Fibroblast of peridontal ligament (primary cell): ENCODE measurements at regions not wholly inside any gene's neighbourhood (a gene's known extent, or its start where the extent isn't known, plus 50 kb on each side); places are given as distances from the start of the nearest gene placed in this dataset.
"Not testable (repeated sequence)": the region's sequence is repeated elsewhere in the genome, so short reads cannot be mapped to it uniquely, and the experiment has no call there.

Experiments
- DNase-seq: peaks from one replicate; pipeline ENCODE4 v3.0.0-alpha.2; 2010; ENCODE audit errors: extremely low read depth

DNA sequence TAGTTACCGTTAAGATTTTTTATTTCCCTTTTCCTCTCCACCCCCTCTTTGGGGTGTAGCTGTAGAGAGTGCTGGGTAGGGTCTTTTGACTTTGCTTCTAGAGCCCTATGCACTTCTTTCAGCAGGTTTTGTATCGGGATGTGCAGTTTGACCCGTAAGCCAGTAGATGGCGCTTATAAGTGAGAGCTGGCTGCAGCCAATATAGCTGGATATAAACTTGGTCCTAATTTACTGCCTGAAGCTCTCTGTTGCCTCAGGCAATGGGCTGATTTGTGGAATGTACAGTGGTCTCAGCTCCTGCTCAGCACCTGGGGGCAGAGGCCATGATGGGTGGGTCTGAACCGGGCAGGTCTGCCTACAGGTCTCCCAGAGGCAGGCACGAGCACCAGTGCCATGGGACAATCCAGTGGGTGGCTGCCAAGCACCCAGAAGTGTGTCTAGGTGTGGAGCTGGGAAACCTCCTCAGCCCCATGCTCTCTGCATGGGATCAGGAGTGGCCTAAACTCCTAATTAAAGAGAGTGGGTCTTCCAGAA, 146.5 kb downstream of the SPANXN1 start:
- DNase-seq = no peak

DNA sequence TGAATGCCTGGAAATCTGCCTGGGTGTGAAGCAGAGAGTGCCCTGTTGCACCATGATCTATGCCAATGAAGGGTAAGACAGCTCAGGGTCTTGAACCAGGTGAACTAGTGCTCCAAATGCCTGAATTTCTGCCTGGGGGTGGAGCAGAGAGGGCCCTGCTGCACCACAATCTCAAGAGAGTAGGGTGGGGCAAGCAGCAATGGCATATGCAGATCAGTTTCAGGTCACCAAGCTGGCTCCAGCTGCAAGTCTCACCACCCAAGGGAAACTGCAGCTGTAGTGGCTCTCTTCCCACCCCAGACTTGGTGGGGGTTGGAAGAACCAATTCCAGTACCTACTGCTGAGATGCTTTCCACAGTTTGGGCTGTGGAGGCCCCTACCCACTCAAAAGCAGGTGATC, 147.0 kb downstream of the SPANXN1 start:
- DNase-seq = no peak

GRCh38 chrX:145396612-145397011, 149.3 kb downstream of the SPANXN1 start:
- no peak for DNase-seq

DNA sequence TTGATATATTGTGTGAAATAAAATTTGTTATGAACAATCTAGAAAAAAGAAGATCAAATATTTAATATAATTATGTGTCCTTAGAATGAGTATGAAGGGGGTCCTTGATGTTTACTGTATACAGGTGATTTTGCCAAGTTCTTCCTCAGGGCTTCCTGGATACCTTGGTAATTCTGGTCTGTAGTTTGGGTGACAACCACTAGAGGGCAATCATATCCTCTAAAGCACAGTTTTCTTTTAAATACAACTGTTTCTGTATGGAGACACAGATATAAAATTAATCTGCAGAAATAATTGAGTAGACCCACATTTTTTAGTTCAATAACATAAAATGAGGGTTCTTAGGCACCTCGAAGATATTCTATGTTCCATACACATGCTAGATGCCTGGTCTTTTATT, 157.7 kb downstream of the SPANXN1 start:
- DNase-seq = peak; percentile 0

- no peak for DNase-seq
Observed at GRCh38 chrX:145410622-145411021, 163.3 kb downstream of the SPANXN1 start.

- not testable (repeated sequence) for DNase-seq
Observed at GRCh38 chrX:145436211-145436610, 188.9 kb downstream of the SPANXN1 start.

- no peak for DNase-seq
Observed at GRCh38 chrX:145464650-145465049, 217.3 kb downstream of the SPANXN1 start.

DNA sequence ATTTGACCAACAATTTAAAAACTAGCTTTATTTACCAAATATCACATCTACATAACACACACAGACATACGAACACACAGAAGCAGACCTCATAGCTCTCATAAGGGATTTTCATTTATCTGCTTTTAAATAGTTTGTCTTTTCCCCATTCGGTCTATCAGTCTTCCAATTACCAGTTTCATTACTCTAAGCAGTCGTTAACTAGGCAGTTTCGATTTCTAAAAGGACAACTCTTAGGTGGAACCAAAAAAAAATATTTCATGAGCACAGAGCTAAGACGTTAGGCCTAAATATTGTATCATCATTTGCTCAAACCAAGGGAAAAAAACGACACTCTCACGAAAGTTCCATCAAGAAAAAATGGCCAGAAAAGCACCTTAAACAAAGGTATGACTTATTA, 228.4 kb downstream of the SPANXN1 start:
- DNase-seq = no peak

GRCh38 chrX:145484740-145485139, 237.4 kb downstream of the SPANXN1 start:
- DNase-seq = no peak

GRCh38 chrX:145502670-145503069, 255.4 kb downstream of the SPANXN1 start:
- DNase-seq = no peak

GRCh38 chrX:145506214-145506613, 258.9 kb downstream of the SPANXN1 start:
- no peak for DNase-seq

DNA sequence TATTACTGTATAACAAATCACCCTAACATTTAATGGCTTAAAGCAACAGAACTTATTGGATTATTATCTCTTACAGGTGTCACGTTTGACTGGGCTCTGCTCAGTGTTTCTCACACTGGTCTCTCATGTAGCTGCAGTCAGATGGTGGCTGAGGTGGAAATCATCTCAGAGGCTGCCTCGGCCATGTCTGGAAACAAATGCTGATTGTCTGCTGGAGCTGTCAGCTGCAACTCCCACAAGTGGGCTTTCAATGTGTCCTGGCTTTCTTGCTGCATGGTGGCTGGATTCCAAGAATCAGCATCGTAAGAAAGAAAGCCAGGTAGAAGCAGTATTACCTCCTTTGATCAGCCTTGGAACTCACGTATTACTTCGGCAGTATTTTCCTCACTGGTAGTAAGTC, 277.6 kb downstream of the SPANXN1 start:
- DNase-seq = no peak

DNA sequence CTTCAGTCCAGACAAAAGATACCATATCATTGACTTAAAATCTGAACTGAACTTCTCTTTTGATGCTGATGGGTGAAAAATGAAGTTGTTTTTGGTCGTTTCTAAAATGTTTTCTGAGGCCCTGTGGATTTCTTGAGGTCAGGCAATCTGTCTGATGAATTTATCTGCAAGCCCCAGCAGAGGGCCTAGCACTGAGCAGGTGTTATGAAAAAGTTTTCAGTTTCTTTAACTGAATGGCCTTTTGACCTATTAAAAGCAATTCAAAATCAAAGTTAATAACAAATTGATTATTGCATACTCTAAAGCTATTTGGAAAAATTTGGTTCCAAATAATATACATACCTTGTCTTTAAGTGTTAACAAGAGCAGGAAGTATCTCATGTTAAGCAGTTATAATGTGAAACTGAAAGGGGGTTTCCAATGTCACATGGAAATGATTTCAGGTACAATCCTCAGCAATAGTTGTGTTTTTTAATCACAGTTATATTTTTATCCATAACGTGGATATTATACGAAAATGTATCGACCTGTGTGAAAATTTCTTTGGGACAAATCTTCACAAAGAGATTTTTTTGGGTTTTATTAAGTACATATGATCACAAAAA, 285.0 kb downstream of the SPANXN1 start:
- DNase-seq = no peak

DNA sequence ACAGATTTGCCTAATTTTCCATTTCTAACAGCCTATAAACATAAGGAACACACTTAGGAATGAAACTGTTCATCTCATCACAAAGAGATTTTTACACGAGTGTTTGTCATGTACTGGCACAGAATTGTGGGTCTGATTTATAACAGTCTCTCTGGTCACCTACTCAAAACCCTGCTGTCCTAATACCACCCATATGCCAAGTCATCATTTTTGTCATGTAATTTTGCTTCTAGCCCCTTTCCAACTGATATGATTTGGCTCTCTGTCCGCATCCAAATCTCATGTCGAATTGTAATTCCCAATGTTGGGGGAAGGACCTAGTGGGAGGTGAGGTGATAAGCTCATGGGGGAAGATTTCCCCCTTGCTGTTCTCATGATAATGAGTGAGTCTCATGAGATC, 284.1 kb upstream of the SLITRK2 start:
- DNase-seq = no peak

GRCh38 chrX:145549496-145549895, 268.1 kb upstream of the SLITRK2 start:
- no peak for DNase-seq

DNA sequence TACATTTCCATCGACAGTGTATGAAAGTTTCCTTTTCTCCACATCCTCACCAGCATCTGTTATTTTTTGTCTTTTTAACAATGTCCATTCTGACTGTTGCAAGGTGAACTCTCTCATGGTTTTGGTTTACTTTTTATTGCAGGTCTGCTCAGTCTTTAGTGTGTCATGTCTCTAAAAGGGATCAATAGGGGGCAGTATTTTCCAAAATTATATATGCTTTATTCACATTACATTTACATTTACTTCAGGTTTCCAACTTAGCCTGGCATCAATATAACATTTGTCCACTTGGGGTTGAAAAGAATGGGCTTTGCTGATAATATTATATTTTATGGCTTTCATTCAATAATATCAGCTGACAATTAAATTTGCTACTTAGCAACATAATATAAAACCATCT, 265.0 kb upstream of the SLITRK2 start:
- DNase-seq = no peak

DNA sequence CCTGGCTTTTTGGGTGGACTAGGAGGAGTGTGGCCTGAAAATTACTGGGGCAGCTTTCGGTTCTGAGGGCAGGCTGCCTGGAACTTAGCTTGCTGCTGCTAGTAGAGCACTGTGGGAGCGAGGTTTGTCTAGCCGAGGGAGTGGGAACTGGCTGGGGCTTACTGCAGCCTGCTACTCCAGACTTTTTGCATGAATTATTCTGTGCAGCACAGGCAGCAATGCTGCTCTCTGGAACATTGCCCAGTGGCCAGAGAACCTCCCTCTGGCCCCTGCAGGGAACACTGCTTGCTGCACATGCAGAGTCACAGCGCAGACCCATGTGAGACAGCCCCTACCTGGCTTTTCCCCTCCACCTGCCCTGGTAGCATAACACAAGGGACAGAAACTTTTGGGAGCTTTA, 263.9 kb upstream of the SLITRK2 start:
- DNase-seq = no peak

GRCh38 chrX:145563159-145563558, 254.5 kb upstream of the SLITRK2 start:
- DNase-seq = no peak

DNA sequence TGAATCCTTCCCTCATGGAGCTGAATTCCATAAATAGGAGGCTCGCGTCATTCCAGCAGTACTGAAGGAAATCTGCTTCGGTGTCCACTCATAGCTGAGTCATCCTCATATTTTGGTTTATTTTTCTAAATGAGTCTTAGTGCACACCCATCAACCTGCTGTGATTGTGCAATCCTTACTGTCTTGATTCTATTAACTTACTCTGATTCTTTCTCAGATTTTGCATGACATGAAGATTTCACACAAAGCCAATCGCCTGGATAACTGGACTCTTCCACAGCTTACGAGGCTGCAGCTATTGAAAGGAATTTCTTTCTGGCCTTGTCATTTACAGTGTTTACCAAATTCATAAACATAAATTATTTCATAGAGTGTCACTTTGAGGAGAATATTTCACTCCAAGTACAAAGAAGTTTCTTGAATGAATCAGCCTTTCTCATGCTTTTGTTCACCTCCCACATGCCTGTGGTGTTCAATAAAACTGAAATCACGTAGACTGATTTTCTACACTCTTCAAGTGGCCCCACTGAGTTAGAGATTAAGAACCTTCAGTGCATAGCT, 207.6 kb upstream of the SLITRK2 start:
- DNase-seq = peak; percentile 9

DNA sequence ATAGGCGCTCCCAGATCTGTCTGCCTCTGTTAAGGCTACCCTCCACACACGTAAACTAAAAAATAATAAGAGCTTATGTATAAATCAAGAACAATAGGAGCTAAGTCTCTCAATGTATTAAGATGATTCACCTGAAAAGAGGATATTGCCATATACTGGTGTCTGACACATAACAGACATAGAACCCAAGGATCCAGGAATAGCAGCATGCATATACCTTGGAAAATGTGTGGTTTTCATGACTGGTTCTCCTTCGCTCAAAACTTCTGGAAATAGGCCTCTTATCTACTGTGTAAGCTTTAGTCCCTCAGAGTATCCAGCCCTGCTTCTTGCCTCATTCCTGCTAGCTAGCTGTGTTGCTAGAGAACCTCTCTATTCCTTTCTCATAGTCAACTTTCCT, 203.7 kb upstream of the SLITRK2 start:
- no peak for DNase-seq

GRCh38 chrX:145620666-145621065, 197.0 kb upstream of the SLITRK2 start:
- DNase-seq = no peak

- no peak for DNase-seq
Observed at GRCh38 chrX:145623453-145623852, 194.2 kb upstream of the SLITRK2 start.

DNA sequence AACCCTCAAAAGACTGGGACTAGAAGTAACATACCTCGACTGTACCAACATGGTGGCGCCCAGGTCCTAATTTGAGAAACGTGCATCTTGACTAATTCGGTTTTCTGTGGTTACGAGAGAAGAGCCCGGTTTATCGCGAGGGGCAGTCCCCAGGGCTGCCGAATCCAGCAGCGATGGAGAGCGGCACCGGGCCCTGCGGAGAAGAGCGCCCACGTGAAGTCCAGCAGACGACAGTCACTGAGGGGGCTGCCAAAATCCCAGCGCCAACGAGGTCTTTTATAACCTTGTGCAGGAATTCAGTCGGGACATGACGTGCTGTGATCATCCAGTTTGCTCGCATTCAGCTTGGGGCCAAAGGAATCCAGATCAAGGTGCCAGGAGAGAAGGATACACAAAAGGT, 187.5 kb upstream of the SLITRK2 start:
- DNase-seq = no peak
